CD14-positive monocyte (primary cell): ENCODE measurements at regions not wholly inside any gene's neighbourhood (a gene's known extent, or its start where the extent isn't known, plus 50 kb on each side); places are given as distances from the start of the nearest gene placed in this dataset.

ENCODE experiments used
- DNase-seq, 3 donors: peaks; one replicate each; pipeline ENCODE4 v3.0.0-alpha.2; 2011 to 2022
- H2AFZ ChIP-seq: 2 replicates; pipeline ENCODE4 v1.6.0; 2012; ENCODE audit warnings: mild to moderate bottlenecking, low read depth, low read length, inconsistent platforms; ENCODE audit not compliant: insufficient read depth, poor library complexity, severe bottlenecking
- H3K27ac ChIP-seq, 2 donors: 1 replicate in 1 of 2; 2 replicates in 1 of 2; pipeline ENCODE4 v1.5.1; 2012 to 2013; ENCODE audit warnings: low read length in 2 of 2, control low read depth in 1 of 2, inconsistent platforms in 1 of 2, low read depth in 1 of 2, mild to moderate bottlenecking in 1 of 2
- H3K27me3 ChIP-seq, 2 donors: one replicate each; pipeline versions ENCODE4 v1.6.0 to v1.6.1; 2011 to 2013; ENCODE audit warnings: low read length in 2 of 2; ENCODE audit not compliant: control insufficient read depth in 2 of 2, insufficient read depth in 2 of 2
- H3K36me3 ChIP-seq, 2 donors: replicated peaks in 1 of 2; 1 replicate in 1 of 2; 2 replicates in 1 of 2; pipeline versions ENCODE4 v1.5.1 to v1.6.1; 2012 to 2013; ENCODE audit warnings: low read length in 2 of 2, control low read depth in 1 of 2, inconsistent platforms in 1 of 2, mild to moderate bottlenecking in 1 of 2; ENCODE audit not compliant: insufficient read depth in 2 of 2, control insufficient read depth in 1 of 2
- H3K4me1 ChIP-seq, 2 donors: 1 replicate in 1 of 2; 2 replicates in 1 of 2; pipeline versions ENCODE4 v1.5.1 to v1.6.1; 2012 to 2013; ENCODE audit warnings: low read length in 2 of 2, control low read depth in 1 of 2, inconsistent platforms in 1 of 2, mild to moderate bottlenecking in 1 of 2, moderate library complexity in 1 of 2; ENCODE audit not compliant: insufficient read depth in 2 of 2, control insufficient read depth in 1 of 2
- H3K4me2 ChIP-seq: replicated peaks from 2 replicates; pipeline ENCODE3; 2012; ENCODE audit warnings: low read length, moderate library complexity, mild to moderate bottlenecking; ENCODE audit not compliant: poor library complexity, severe bottlenecking; ENCODE audit errors: extremely low read depth
- H3K4me3 ChIP-seq, 3 experiments: fragments of 200-600 bp in 1 of 3; sonication (generic) in 1 of 3; replicated peaks in 1 of 3; 1 replicate in 2 of 3; 2 replicates in 1 of 3; pipeline ENCODE4 v1.5.1; 2011 to 2013; ENCODE audit warnings: low read length in 3 of 3, mild to moderate bottlenecking in 3 of 3, control low read depth in 2 of 3, low read depth in 2 of 3, inconsistent platforms in 1 of 3, moderate library complexity in 1 of 3
- H3K79me2 ChIP-seq: 2 replicates; pipeline ENCODE4 v1.6.0; 2012; ENCODE audit warnings: mild to moderate bottlenecking, control low read depth, inconsistent platforms, low read length, moderate library complexity; ENCODE audit not compliant: insufficient read depth
- H3K9ac ChIP-seq: 2 replicates; pipeline ENCODE4 v1.6.0; 2017; ENCODE audit warnings: low read length, mild to moderate bottlenecking; ENCODE audit not compliant: insufficient read depth, poor library complexity, severe bottlenecking
- H3K9me3 ChIP-seq, 2 donors: replicated peaks in 1 of 2; 1 replicate in 1 of 2; 2 replicates in 1 of 2; pipeline versions ENCODE4 v1.5.1 to v1.6.1; 2012 to 2013; ENCODE audit warnings: low read length in 2 of 2, control low read depth in 1 of 2; ENCODE audit not compliant: control insufficient read depth in 1 of 2, insufficient read depth in 1 of 2
- H4K20me1 ChIP-seq: 2 replicates; pipeline ENCODE4 v1.6.0; 2012; ENCODE audit warnings: mild to moderate bottlenecking, low read length, control low read depth, moderate library complexity; ENCODE audit not compliant: insufficient read depth
- H3K27ac Mint-ChIP-seq, 7 donors: one replicate each; pipeline ENCODE4 v1.8.0; 2020; ENCODE audit warnings: mild to moderate bottlenecking in 7 of 7, mixed read lengths in 7 of 7, moderate library complexity in 6 of 7, inconsistent platforms in 2 of 7
- H3K27me3 Mint-ChIP-seq, 3 donors: one replicate each; pipeline ENCODE4 v1.8.0; 2021 to 2022; ENCODE audit warnings: low read depth in 3 of 3, mild to moderate bottlenecking in 3 of 3, mixed read lengths in 3 of 3, moderate library complexity in 3 of 3, inconsistent platforms in 1 of 3
- H3K36me3 Mint-ChIP-seq, 2 donors: one replicate each; pipeline ENCODE4 v1.8.0; 2020; ENCODE audit warnings: mixed read lengths in 2 of 2, inconsistent platforms in 1 of 2, mild to moderate bottlenecking in 1 of 2
- H3K4me1 Mint-ChIP-seq: one replicate; pipeline ENCODE4 v1.8.0; 2020; ENCODE audit warnings: mild to moderate bottlenecking, mixed read lengths
- H3K4me3 Mint-ChIP-seq, 2 donors: one replicate each; pipeline ENCODE4 v1.8.0; 2020; ENCODE audit warnings: mild to moderate bottlenecking in 2 of 2, mixed read lengths in 2 of 2, moderate library complexity in 1 of 2
- H3K9me3 Mint-ChIP-seq, 7 donors: one replicate each; pipeline ENCODE4 v1.8.0; 2020 to 2022; ENCODE audit warnings: mixed read lengths in 7 of 7, mild to moderate bottlenecking in 6 of 7, moderate library complexity in 6 of 7, inconsistent platforms in 2 of 7
- WGBS: methylation state at CpG from one replicate; pipeline ENCODE4 v1.1.5; 2013; ENCODE audit warnings: missing lambda C conversion rate; ENCODE audit not compliant: insufficient coverage; 5-methylcytosine and 5-hydroxymethylcytosine counted together
- intact Hi-C, 2 donors: fragments of 100-400 bp; cut with micrococcal nuclease; formaldehyde crosslinking; loops; one replicate each; pipeline versions ENCODE4 v1.15.0 to v1.15.1; 2023
- TF ChIP-seq, protein P1 (sequence below): fragments of 200-600 bp; IDR thresholded peaks from one replicate; pipeline ENCODE4 v1.8.0; 2022; ENCODE audit warnings: antibody characterized with exemption, mild to moderate bottlenecking

DNA sequence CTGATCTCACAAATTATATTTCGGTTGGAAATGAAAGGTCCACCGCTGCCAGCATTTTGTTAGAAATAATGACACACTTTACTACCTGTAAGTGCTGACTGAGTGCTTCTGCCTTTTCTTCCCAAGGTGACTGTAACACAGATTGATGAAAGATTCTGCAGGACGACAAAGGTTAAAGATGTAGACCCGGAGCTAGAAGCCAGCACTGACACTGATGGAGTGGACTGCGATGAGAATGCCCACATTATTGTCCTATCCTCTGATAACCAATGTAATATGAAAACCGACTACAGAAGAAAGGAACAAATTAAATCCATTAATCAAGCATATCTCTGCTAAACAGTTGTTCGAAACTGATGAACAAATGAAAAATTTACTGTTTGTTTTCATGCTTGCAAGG is 666.5 kb downstream of the GBE1 start:
- no CpG with 5 or more reads among the region's 7 CpGs for WGBS
- H3K4me3 ChIP-seq = no peak overlapping the region
- H4K20me1 ChIP-seq = no peaks in the 10 kb centered on the region
- intact Hi-C loops = no loop called here
- H3K27me3 Mint-ChIP-seq = no peaks in the 10 kb centered on the region
- H3K36me3 Mint-ChIP-seq = no peaks in the 10 kb centered on the region
- no peak overlapping the region for H2AFZ ChIP-seq
- no peak overlapping the region for H3K27ac Mint-ChIP-seq
- no peaks in the 10 kb centered on the region for H3K4me1 ChIP-seq
- peaks cover 0 to 6% (median 0%) of the 10 kb centered on the region in 7 donors for H3K9me3 Mint-ChIP-seq
- H3K4me1 Mint-ChIP-seq = no peaks in the 10 kb centered on the region
- TF ChIP-seq, protein P1, sequence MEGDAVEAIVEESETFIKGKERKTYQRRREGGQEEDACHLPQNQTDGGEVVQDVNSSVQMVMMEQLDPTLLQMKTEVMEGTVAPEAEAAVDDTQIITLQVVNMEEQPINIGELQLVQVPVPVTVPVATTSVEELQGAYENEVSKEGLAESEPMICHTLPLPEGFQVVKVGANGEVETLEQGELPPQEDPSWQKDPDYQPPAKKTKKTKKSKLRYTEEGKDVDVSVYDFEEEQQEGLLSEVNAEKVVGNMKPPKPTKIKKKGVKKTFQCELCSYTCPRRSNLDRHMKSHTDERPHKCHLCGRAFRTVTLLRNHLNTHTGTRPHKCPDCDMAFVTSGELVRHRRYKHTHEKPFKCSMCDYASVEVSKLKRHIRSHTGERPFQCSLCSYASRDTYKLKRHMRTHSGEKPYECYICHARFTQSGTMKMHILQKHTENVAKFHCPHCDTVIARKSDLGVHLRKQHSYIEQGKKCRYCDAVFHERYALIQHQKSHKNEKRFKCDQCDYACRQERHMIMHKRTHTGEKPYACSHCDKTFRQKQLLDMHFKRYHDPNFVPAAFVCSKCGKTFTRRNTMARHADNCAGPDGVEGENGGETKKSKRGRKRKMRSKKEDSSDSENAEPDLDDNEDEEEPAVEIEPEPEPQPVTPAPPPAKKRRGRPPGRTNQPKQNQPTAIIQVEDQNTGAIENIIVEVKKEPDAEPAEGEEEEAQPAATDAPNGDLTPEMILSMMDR = no peak
- no peaks in the 10 kb centered on the region for H3K36me3 ChIP-seq
- H3K9ac ChIP-seq = no peak overlapping the region
- DNase-seq = no peak
- H3K79me2 ChIP-seq = no peaks in the 10 kb centered on the region
- H3K9me3 ChIP-seq = peaks cover 11 to 13% of the 10 kb centered on the region in 2 donors
- H3K27ac ChIP-seq = no peak overlapping the region
- no peak overlapping the region for H3K4me2 ChIP-seq
- H3K4me3 Mint-ChIP-seq = no peak overlapping the region
- H3K27me3 ChIP-seq = no peaks in the 10 kb centered on the region

DNA sequence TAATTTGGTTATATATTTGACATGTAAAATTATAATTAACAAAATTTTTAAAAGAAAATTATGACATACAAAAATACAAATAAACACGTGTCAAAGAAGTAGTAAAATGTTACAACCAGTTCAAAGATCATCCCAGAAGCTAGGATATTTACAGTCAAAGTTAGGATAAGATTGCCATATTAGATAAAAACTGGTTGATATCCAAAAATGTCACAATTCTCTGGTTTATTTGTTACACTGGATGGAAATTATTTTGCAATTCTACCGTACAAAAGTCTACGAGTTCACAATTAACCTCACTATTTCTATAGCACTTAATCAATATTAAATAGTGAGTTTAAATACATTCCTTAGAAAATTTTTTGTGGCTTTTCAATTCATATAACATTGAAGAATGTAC is 673.8 kb downstream of the GBE1 start:
- no peak overlapping the region for H3K4me2 ChIP-seq
- H3K27ac ChIP-seq = no peak overlapping the region
- TF ChIP-seq, protein P1 = no peak
- Mint-ChIP-seq H3K27ac (no peak overlapping the region), H3K4me1 (no peaks in the 10 kb centered on the region), H3K27me3 (no peaks in the 10 kb centered on the region), H3K36me3 (no peaks in the 10 kb centered on the region), H3K4me3 (no peak overlapping the region), H3K9me3 (peaks cover 0 to 4% (median 2%) of the 10 kb centered on the region in 7 donors)
- H3K4me1 ChIP-seq = no peaks in the 10 kb centered on the region
- no peaks in the 10 kb centered on the region for H3K27me3 ChIP-seq
- WGBS = no CpG with 5 or more reads among the region's 3 CpGs
- intact Hi-C loops = no loop called here
- H3K9me3 ChIP-seq = no peaks in the 10 kb centered on the region
- no peak overlapping the region for H3K4me3 ChIP-seq
- no peak overlapping the region for H2AFZ ChIP-seq
- H4K20me1 ChIP-seq = no peaks in the 10 kb centered on the region
- H3K79me2 ChIP-seq = no peaks in the 10 kb centered on the region
- H3K36me3 ChIP-seq = no peaks in the 10 kb centered on the region
- H3K9ac ChIP-seq = no peak overlapping the region
- no peak for DNase-seq
